ENCODE measurements at regions not wholly inside any gene's neighbourhood (a gene's known extent, or its start where the extent isn't known, plus 50 kb on each side); places are given as distances from the start of the nearest gene placed in this dataset.
"Not testable (repeated sequence)": the region's sequence is repeated elsewhere in the genome, so short reads cannot be mapped to it uniquely, and the experiment has no call there.

DNA sequence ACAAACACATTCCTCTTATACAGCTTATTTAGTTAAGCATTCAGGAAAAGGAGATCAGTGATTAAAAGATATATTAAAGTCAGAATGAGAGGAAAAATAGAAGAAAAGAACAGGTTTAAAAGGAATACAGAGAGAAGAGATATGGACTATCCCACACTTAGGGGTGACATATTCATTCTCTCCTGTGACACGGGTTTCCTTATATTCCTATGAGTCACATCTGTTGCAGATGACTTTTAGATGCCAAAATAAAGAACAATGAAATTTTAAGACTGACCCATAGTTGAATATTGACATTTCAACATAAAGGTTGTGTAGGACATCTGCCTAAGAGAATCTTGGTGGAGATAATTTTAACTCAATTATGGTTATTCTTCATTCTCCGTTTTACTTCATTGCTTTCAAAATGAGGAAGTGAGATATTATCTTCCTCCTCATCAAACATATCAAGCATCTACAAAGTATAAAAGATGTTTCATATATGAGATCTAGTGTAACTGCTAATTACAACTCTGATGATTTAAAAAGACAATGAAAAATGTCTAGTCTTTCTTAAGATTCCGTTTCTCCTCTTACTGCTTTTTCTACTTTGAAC is 1336.7 kb upstream of the CITED2 start:
- DNase-seq: no peak

DNA sequence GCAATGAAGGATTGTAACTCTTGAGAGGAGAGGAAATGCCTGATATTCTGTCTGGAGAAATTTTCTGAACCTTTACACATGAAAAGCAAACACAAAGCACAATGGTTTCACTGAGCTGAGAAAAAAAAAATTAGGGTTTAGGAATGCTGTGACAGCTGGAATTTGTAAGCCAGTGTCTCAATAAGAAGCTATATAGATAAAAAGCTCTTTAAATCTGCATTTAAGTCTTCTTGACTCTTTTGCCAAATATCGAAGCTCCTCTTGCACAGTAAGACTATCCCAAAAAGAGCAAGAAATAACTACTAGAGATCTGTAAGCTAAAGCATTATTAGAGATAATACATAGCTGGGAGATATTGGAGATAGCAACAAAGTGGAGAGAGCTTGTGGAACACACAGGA is 1334.0 kb upstream of the CITED2 start:
- no peak for DNase-seq

DNA sequence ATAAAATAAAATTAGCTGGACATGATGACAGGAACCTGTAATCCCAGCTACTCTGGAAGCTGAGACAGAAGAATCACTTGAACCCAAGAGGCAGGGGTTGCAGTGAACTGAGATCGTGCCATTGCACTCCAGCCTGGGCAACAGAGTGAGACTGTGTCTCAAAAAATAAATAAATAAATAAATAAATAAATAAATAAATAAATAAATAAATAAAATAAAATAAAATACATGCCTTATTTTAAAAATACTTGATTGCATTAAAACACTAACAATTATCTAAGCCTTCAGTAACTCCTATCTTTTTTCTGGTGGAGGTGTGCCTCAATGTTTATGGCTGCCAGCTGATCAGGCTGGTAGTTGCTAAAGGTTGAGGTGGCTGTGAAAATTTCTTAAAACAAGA is 1329.6 kb upstream of the CITED2 start:
- not testable (repeated sequence) for DNase-seq

DNA sequence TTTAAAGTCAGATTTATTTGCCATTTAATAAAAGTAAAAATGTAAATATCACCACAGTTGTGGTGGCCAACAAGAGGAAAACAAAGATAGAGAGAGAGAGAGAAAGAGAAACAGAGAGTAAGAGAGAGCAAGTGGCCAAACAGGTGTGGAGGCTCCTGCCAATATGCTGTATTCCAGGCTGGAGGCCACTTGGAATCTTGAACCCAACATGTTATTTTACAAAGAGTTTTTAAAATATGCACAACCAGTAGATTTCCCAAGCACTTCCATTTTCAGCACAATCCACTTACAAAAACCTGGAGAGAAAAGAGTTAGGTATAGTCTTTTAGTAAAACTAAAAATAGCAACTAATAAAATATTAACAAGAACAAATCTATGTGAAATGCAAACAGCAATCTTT is 1323.1 kb upstream of the CITED2 start:
- DNase-seq: no peak

DNA sequence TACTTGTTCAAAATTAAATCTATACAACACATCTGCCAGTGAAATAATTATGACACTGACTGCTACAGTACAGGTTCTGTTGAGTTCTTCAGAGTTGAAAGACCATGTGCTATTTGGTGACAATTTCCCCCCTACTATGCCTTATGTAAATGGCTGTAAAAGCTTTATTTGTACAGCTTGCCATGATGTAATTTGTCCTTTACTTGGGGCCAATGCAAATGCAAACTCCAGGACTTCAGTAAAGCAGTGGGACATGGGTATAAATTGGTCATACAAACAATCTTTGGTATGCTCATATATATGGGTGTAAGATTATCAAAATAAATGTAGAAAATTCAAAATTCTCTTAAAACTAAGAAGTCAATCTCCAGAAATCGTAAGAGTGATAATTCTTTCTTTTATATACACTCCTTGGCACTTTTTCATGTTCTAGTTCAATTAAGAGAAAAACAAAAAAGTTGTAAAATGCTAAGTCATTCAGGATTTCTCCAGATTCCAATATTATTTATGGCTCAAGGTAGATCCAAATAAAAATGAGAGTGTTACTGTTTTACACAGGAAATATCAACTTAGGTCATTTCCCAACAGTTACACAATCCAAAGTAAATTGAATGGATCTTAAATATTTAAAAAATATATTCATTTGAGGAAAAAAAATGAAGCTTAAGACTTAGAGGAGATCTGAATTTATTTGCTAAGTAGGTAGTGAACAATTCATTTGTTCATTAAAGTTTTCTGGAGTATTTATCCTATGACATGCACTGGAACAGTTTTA is 1310.5 kb upstream of the CITED2 start:
- no peak for DNase-seq

DNA sequence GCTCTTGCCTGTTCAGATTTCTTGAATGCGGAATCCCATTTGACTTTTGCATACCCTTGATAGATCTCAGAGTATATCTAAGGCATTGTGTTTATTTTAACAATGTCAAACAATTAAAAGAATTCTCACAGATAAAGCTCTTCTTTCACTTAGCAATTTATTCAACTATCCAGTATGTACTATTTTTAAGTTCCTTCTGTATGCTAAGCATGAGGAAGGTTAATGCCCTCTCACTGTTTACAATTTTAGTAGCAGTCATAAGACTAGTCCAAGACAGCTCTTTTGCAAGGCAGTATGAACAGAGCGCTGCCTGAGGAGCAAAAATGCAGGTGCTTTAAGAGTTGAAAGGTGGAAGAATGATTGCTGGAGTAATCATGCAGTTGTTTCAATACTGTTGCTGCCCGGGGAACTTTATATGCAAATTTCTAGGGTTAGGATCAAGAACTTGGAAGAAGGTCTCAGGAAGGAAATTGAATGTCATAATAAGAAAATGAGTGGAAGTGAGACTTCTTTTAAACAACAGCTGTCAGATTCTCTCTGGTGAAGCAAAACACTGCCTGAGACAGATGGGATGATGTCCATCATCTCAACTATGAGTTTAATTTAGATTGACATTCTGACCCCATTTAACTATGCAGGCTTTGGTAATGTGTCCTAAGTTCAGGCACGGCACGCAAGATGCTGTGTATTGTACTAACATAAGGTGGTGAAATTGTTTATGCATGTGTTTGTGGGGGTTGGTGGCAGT is 1303.5 kb upstream of the CITED2 start:
- no peak for DNase-seq

DNA sequence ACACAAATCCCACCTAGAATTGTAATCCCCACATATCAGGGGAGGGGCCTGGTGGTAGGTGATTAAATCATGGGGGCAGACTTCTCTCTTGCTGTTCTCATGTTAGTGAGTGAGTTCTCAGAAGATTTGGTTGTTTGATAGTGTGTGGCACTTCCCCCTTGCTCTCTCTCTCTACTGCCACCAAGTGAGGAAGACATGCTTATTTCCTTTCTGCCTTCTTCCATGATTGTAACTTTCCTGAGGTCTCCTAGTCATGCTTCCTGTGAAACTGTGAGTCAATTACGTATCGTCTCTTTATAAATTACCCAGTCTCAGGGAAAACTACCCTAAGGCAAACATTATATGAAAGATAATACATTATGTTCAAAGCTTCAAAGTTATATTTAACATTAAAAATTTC is 1297.5 kb upstream of the CITED2 start:
- DNase-seq: no peak

DNA sequence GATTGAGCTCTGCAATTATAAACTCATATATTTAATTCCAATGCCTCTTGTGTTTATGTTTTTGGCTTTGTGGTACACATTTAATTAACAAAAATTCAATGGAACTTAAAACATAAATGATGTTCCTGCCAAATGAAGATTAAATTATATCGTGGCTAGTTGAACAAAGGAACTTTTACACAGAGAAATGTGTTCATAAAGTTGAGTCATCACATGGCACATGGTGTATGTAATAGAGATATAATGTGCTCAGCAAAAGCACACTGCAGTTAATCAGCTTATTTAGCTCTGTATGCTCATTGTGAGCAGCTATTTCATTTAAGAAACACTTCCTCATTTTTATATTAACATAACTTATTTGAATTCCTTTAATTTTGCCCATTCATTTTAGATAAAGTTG is 1295.6 kb upstream of the CITED2 start:
- DNase-seq: no peak

DNA sequence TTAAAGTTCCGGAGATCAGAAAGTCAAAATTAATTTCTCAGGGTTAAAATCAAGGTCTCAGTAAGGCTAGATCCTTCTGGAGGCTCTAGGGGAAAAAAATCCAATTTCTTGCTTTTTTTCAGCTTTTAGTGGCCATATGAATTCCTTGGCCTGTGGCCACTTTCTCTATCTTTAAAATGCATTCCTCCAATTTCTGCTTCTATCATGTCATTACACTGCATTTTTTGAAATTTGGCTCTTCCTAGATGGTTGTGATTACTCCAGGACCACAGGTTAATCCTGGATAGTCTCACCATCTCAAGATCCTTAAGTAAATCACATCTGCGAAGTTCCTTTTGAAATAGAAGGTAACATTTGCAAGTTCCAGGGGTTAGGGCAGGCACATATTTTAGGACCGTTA is 1294.9 kb upstream of the CITED2 start:
- no peak for DNase-seq

DNA sequence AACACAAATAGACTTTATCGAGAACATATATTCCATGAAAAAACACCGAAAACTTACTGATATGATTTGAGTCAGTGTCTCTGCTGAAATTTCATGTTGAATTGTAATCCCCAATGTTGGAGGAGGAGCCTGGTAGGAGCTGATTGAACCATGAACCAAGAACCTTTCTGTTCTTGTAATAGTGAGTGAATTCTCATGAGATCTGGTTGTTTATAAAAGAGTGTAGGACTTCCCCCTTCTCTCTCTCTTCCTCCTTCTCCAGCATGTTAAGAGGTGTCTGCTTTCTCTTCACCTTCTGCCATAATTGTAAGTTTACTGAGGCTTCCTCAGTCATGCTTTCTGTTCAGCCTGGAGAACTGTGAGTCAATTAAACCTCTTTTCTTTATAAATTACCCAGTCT is 1289.3 kb upstream of the CITED2 start:
- DNase-seq: no peak

DNA sequence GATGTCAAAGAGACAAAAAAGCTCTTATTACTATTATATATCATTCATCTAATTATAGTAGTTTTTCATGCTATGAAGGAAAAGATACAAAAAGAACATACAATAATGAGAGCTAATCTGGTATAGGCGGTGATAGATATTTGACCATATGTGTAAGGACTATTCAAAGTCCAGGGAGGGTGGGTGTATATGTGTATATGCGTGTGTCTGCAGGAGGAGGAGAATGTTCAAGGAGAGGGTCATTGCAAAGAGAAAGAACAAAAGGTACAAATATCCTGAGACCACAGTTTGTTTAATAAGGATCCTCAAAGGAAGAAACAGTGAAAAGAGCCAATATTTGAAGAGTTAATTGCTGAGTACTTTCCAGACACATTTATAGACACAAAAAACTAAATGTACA is 1288.6 kb upstream of the CITED2 start:
- DNase-seq: no peak

DNA sequence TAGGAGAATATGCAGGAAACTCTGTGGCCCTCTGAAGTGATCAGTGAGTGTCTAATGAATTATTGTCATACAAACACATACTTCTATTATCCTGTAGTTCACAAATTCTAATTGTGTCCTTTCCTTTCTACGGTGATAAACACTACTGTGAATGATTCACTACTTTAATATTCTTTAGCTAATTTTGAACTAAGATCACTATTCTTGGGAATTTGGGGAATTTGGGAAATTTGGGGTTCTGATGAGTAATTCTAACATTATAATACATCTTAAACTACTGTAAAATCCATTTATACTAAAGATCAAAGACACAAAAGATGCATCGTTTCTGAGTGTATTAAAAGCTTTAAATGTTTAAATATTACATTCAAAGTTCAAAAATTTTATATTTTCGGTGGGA is 1287.2 kb upstream of the CITED2 start:
- no peak for DNase-seq

DNA sequence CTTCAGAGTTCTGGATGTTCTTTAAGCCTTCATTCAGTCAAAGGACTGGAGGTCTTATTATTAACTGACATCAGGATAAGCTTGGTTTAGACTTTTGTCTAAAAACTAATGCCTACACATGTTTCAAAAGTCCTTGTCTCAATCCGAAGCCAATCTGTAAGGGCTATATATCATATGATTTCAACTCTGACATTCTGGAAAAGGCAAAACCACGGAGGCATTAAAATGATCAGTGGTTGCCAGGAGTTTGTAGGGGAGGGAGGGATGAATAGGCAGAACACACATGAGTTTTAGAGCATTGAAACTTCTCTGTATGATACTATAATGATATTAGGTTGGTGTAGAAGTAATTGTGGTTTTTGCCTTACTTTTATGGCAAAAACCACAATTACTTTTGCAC is 1285.8 kb upstream of the CITED2 start:
- no peak for DNase-seq

DNA sequence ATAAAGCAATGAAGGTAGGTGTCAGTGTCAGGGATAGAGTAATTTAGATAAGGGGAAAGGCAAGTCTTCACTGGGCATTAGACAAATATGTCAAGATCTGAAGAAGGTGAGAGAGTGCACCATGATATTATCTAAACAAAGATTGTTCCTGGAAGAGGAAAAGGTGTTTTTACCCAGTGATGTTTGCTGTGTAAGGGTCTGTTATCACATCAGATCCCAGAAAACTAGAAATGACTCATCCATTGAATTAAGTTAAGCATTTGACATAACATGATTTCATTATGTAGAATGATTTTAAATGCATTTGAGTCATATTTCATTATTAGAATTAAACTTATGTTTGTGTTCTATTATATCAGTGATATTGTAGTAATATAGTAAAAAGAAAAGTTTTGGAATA is 1279.5 kb upstream of the CITED2 start:
- DNase-seq: no peak

DNA sequence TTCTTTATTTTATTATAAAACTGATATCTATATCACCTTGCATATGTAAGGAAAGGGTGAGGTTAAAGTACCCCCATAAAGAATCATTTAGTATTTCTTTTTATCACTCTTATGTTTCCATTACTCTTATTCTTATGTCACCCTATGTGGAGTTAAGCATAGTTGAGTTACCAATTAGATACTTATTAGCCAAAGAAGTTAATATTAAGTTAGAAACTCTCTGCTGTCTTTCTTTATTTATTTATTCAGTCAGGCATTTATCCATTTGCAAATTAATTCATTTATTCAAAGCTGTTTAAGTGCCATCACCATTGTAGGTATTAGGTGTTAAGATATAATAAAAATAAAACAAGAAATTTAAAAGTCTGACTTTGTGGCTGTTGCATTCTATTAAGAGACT is 1279.1 kb upstream of the CITED2 start:
- no peak for DNase-seq

DNA sequence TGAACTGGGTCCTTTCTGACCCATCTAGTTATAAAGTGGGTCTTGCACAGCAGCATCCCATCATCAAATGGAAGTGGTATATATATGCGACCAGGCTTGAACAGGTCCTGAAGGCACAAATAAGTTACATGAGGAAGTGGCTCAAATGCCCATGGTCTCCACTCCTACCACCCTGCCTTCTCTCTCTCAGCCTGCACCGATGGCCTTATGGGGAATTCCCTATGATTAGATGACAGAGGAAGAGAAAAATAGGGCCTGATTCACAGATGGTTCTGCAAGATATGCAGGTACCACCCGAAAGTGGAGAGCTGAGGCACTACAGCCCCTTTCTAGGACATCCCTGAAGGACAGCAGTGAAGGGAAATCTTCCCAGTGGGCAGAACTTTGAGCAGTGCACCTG is 1275.1 kb upstream of the CITED2 start:
- DNase-seq: not testable (repeated sequence)

DNA sequence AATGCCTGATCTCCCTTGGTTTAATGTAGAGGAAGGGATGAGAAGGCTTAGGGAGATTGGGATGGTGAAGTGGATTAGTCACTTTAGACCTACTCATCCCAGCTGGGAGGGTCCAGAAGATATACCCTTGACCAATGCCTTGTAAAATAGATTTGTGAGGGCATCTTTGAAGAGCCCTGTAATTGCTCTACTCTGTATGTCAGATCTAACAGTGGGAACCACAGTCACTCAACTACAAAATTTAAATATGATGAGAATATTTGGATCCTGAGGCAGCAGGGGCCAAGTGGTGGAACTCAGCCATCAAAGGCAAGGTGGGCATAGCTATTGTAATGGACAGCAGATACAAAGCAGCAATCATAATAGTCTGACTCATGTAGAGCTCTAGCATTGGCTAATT is 1272.9 kb upstream of the CITED2 start:
- not testable (repeated sequence) for DNase-seq

DNA sequence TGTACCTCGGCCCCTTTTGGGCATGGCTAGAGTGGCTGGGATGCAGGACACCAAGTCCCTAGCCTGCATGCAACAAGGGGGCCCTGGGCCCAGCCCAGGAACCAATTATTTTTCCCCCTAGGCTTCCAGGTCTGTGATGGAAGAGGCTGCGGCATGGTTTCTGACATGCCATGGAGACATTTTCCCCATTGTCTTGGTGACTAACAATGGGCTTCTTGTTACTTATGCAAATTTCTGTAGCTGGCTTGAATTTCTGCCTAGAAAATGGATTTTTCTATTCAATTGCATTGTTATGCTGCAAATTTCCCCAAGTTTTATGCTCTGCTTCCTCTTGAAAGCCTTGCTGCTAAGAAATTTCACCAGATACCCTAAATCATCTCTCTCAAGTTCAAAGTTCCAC is 1269.6 kb upstream of the CITED2 start:
- DNase-seq: no peak

DNA sequence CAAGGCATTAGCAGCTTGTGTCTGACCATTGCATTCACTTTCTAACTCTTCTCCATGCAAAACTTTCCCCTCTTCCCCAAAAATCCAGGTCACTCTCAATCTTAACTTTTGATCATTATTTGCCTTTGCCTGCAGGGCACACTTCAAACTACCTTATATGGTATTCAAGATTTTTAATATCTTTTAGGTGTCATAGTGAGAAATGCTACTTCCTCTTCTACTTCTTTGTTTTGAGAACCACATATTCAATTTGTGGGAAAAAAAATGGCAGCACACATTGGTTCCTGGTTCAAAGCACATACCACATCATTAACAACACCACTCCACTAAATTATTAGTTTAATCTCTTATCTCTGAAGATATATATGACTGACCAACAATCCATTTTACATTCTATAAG is 1267.0 kb upstream of the CITED2 start:
- DNase-seq: no peak

DNA sequence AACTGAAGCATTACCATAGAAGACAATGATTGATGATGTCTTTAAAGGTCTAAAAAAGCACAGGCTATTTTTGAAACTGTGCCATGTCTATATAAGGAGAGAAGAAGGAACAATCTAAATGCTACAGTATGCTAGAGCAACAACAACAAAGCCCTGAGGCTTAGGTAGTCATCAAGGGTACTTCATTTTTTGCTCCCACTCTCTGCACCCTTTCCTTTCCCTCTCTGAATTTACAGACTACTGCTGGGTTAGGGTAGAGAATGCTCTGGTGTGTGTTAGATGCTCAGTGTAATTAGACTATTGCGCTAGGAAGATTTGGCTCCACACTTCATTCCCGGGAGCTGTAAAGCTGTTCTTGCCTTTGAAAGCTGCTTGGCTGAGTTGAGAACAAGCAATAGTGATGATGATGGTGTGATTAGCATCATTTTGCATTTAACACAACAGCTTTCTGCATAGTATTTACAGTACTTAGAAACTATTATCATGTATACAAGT is 1262.5 kb upstream of the CITED2 start:
- DNase-seq: no peak

DNA sequence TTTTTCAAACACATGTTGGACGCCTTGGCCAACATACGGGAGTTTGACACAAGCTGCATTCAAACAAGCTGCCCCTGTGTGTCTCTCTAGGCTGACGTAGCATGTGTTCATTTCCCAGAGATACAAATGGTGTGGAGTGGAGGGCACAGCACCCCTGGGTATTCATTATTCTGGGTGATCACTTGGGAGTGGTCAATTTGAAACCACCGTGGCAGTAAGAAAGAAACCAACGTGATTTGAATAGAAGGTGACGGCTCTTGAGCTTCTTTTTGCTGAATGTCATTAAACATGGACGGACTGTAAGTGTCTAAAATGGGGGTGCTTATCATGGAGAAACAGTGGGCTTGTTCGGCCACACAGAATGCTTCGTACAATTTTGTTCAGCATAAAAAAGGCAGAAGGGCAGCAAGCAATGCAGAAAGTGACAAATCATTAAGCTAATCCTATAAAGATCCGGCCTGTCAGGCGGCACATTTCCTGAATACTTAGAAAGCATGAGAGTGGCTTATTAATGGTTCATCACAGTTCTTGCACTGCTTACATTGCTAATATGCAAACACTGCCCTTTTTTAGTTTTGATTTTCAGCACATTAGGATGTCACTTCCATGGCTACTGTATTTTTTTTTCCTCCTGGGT is 1261.9 kb upstream of the CITED2 start:
- no peak for DNase-seq

DNA sequence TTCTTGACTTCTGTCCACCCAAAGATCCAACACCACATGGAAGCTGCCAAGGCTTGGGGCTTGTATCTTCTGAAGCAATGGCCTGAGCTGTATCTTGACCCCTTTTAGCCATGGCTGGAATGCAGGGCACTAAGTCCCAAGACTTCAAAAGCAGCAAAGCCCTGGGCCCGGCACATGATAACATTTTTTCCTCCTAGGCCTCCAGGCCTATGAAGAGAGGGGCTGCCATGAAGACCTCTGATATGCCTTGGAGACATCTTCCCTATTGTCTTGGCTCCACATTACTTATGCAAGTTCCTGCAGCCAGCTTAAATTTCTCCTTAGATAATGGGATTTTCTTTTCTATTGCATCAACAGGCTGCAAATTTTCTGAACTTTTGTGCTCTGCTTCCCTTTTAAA is 1252.6 kb upstream of the CITED2 start:
- no peak for DNase-seq

DNA sequence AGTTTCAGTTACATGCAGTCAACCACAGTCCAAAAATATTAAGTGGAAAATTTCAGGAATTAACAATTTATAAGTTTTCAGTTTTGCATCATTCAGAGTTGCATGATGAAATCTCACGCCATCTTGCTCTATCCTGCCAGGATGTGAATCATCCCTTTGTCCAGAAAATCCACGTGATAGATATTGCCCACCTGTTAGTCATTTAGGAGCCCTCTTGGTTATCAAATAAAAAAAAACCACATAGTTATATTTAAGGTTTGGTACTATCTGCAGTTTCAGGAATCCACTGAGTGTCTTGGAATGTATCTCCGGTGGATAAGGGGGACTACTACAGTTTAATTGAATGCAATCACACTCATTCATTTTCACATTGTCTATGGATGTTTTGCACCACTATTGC is 1249.0 kb upstream of the CITED2 start:
- no peak for DNase-seq

DNA sequence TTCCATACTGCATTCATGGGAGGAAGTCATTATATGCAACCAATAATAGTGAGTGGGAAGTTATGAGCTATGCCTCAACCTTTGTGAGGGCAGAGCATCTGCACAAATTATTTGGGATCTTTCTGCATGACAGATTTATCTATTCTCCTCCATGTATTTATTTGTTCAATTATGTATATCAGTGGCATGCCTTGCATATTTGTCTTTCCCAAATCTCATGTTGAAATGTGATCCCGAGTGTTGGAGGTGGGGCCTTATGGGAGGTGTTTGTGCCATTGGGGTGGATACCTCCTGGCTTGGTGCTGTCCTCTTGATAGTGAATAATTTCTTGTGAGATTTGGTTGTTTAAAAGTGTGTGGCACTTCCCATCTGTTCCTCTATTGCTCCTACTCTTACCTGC is 1246.0 kb upstream of the CITED2 start:
- DNase-seq: no peak
